ENCODE measurements at regions not wholly inside any gene's neighbourhood (a gene's known extent, or its start where the extent isn't known, plus 50 kb on each side); places are given as distances from the start of the nearest gene placed in this dataset.
"Not testable (repeated sequence)": the region's sequence is repeated elsewhere in the genome, so short reads cannot be mapped to it uniquely, and the experiment has no call there.

DNA sequence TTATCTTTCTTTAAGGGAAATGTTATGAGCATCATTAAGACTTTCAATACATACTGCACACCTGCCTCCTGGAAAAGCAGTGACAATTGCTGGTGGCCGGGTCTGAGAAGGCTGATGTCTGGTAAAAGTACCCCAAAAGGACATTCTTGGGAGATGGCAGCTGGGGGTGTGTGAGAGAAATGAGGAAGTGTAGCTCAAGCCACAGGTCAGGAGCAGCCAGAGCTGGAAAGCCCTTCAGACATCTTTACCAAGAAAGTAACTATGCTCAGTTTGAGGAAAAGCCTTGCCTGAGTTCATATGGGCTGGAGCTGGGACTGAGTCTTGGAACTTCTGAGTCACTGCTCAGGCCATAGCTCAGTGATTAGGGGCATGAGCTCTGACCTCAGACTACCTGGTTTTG lies 94.7 kb upstream of the N4BP1 start:
- ATAC-seq (ENCODE audit: low FRiP score) (no peak), DNase-seq (ENCODE audit: low spot score) (no peak)
- TF ChIP-seq, protein P1, sequence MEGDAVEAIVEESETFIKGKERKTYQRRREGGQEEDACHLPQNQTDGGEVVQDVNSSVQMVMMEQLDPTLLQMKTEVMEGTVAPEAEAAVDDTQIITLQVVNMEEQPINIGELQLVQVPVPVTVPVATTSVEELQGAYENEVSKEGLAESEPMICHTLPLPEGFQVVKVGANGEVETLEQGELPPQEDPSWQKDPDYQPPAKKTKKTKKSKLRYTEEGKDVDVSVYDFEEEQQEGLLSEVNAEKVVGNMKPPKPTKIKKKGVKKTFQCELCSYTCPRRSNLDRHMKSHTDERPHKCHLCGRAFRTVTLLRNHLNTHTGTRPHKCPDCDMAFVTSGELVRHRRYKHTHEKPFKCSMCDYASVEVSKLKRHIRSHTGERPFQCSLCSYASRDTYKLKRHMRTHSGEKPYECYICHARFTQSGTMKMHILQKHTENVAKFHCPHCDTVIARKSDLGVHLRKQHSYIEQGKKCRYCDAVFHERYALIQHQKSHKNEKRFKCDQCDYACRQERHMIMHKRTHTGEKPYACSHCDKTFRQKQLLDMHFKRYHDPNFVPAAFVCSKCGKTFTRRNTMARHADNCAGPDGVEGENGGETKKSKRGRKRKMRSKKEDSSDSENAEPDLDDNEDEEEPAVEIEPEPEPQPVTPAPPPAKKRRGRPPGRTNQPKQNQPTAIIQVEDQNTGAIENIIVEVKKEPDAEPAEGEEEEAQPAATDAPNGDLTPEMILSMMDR (IDR thresholded peaks at IDR 0.05), result no peak

DNA sequence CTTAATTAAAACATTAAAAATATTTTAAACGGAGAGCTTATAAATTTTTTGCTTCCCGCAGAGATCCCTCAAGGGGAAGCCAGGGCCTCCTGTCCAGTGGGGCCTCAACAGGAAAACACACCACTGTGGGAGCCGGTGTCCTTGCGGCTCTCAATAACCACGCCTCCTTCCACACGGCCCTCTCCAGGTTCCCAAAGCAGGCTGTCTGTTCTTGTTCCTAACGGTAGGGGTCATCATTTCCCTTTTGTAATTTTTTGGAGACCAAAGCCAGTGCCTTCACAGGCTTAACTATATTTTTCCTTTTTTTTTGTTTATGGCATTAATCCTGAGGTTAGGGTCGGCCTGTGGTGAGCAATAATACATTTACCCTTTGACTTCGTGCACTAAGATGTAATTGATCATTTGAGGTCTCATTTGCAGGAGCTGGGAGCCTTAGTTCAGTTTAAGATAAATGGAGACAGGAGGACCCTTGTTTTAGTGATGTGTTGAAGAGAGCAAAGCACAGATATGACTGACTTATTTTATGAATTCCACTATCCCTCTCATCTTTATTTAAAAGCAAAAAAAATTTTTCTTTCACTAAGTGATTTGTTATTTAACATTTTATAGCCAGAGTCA lies 77.5 kb upstream of the N4BP1 start:
- ATAC-seq (ENCODE audit: low FRiP score) (no peak), DNase-seq (ENCODE audit: low spot score) (no peak)
- TF ChIP-seq, protein P1 (IDR thresholded peaks at IDR 0.05), result peak in 1 of 3 donors; percentile 22

DNA sequence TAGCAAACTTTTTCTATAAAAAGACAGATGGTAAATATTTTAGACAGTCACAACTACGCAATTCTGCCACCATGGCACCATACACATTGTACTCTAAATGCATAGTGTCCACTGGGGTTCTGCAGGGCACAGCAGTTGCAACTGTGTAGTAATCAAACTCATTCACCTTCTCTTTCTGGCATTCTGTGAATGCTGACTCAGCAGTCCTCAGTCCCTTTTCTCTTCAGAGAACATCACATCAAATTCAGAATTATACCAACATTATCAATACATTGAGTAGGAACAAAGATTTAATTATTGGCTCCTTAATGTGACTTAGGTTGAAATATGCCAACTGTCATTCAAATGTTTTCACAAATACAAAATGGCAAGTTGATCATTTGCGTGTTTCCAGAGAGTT lies 74.2 kb upstream of the N4BP1 start:
- ATAC-seq (ENCODE audit: low FRiP score), result no peak
- no peak for DNase-seq (ENCODE audit: low spot score)
- TF ChIP-seq, protein P1 (IDR thresholded peaks at IDR 0.05), result no peak

DNA sequence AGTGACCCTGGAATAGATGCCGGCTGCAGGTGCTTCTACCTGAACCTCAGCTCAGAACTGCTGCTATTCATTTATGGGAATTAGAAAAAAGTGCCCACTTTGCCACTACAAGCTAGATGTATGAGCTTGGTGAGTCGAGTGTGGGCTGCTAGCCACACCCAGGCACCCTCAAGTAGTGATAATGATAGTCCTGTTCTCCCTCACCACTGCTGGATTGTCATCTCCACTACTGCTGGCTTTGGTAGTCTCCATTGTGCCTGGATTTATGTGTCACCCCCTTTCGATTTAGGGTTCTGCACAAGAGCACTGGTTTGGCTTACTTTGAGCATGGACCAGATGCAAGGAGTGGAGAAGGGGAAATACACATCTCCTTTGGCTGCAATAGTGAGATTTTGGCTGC lies 73.0 kb upstream of the N4BP1 start:
- DNase-seq (ENCODE audit: low spot score) (no peak), ATAC-seq (ENCODE audit: low FRiP score) (no peak)
- TF ChIP-seq, protein P1 (IDR thresholded peaks at IDR 0.05), result no peak

DNA sequence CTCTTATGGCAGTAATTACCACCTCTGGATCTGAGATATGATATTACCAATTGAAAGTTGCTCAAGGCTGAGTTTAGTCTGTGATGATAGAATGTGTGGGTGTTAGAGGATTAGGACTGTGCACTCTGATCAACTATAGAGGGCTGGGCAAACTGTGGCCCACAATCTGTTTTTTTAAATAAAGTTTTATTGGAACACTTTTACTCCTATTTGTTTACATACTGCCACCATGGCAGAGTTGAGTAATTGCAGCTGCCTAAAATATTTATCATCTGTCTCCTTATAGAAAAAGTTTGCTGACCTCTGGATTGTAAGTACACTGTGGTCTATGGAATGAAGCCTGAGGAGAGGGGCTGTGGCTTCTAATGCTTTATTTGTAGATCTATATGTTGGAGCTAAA lies 71.5 kb upstream of the N4BP1 start:
- ATAC-seq (ENCODE audit: low FRiP score), result no peak

DNA sequence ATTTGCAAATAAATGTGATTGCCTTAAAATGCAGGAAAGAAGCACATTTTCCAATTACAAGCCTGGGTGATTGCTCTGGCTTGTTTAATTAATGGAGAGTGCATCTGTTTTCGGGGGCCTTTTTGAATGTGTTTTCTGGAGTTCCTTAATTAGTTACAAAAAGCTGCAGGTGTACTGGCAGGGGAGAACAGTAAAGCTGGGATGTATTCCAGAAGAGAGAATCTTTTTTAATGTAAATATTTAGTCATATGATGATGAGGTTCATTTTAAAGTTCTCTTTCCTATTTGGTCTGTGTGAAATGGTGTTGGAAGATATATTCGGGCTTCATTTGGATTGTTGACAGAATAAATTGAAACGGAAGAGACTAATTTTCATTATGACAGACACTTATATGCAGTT lies 70.9 kb upstream of the N4BP1 start:
- DNase-seq (ENCODE audit: low spot score), result no peak
- ATAC-seq (ENCODE audit: low FRiP score), result no peak
- TF ChIP-seq, protein P1 (IDR thresholded peaks at IDR 0.05), result no peak

More for the DNA sequence above, 71.5 kb upstream of the N4BP1 start:
- no peak for DNase-seq (ENCODE audit: low spot score)
- TF ChIP-seq, protein P1 (IDR thresholded peaks at IDR 0.05), result no peak

DNA sequence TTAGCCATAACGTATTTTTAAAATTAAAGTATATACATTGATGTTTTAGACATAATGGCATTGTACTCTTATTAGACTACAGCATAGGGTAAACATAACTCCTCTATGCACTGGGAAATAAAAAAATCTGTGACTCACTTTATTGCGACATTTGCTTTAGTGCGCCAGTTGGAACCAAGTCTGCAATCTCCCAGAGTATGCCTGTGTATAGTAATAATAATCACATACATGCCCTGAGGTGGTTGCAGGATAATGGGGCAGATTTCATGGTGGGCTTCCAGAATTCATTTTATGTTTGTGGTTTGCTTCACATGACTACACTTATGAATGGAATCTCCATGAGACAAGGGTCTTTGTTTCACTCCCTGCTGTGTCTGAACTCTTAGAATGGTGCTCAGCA lies 66.9 kb upstream of the N4BP1 start:
- ATAC-seq (ENCODE audit: low FRiP score) (no peak), DNase-seq (ENCODE audit: low spot score) (no peak)
- TF ChIP-seq, protein P1 (IDR thresholded peaks at IDR 0.05), result no peak

DNA sequence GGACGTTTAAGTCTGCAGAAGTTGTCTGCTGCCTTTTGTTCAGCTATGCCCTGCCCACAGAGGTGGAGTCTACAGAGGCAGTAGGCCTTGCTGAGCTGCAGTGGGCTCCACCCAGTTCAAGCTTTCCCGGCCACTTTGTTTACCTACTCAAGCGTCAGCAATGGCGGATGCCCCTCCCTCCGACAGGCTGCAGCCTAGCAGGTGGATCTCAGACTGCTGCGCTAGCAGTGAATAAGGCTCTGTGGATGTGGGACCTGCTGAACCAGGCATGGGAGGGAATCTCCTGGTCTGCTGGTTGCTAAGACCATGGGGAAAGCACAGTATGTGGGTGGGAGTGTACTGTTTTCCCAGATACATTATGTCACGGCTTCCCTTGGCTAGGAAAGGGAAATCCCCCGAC lies 58.2 kb upstream of the N4BP1 start:
- ATAC-seq (ENCODE audit: low FRiP score); DNase-seq (ENCODE audit: low spot score): not testable (repeated sequence)

All from omental fat pad (tissue), 3 donors.